ENCODE measurements at regions not wholly inside any gene's neighbourhood (a gene's known extent, or its start where the extent isn't known, plus 50 kb on each side); places are given as distances from the start of the nearest gene placed in this dataset.
"Not testable (repeated sequence)": the region's sequence is repeated elsewhere in the genome, so short reads cannot be mapped to it uniquely, and the experiment has no call there.

GRCh38 chr5:86463339-86463738 lies 154.4 kb upstream of the COX7C start:
- Histone ChIP-seq H3K27ac (ENCODE audit: low read length) (no peak overlapping the region), H2AFZ (ENCODE audit: low read depth, low read length) (no peak overlapping the region), H3K27me3 (ENCODE audit: insufficient read depth, low read depth, low read length) (no peaks in the 10 kb centered on the region), H3K36me3 (ENCODE audit: insufficient read depth, low read length) (no peaks in the 10 kb centered on the region), H3K9ac (ENCODE audit: low read length) (no peak overlapping the region), H3K9me2 (ENCODE audit: insufficient read depth, low read length) (no peaks in the 10 kb centered on the region), H3K9me3 (ENCODE audit: low read length) (no peaks in the 10 kb centered on the region), H3K4me2 (ENCODE audit: low read length) (no peak overlapping the region), H4K20me1 (ENCODE audit: insufficient read depth) (no peaks in the 10 kb centered on the region), H3K79me2 (replicated peaks; ENCODE audit: insufficient read depth, low read length) (no peaks in the 10 kb centered on the region), H3F3A (ENCODE audit: insufficient read depth, low read length, poor library complexity, severe bottlenecking) (no peaks in the 10 kb centered on the region), H3K4me3 (ENCODE audit: low read length) (no peak overlapping the region)
- TF ChIP-seq MXI1 (conservative IDR thresholded peaks at IDR 0.05; ENCODE audit: poor library complexity, severe bottlenecking) (no peak), REST (IDR thresholded peaks at IDR 0.05; ENCODE audit: borderline replicate concordance) (no peak), EZH2 (IDR thresholded peaks at IDR 0.05; ENCODE audit: borderline replicate concordance, insufficient read depth, low read length, poor library complexity, severe bottlenecking) (no peak), RAD21 (conservative IDR thresholded peaks at IDR 0.05) (no peak), SMC3 (conservative IDR thresholded peaks at IDR 0.05; ENCODE audit: poor library complexity) (no peak), TAF1 (IDR thresholded peaks at IDR 0.05; ENCODE audit: low read depth) (no peak), CTCF (IDR thresholded peaks at IDR 0.05; ENCODE audit: poor library complexity, severe bottlenecking) (no peak), EP300 (conservative IDR thresholded peaks at IDR 0.05; ENCODE audit: poor library complexity, severe bottlenecking) (no peak), POLR2AphosphoS5 (IDR thresholded peaks at IDR 0.05) (no peak)

- Histone ChIP-seq H3K27ac (ENCODE audit: low read length) (no peak overlapping the region), H3K9me2 (ENCODE audit: insufficient read depth, low read length) (no peaks in the 10 kb centered on the region), H3K4me3 (ENCODE audit: low read length) (no peak overlapping the region), H3F3A (ENCODE audit: insufficient read depth, low read length, poor library complexity, severe bottlenecking) (no peaks in the 10 kb centered on the region), H3K9me3 (ENCODE audit: low read length) (no peaks in the 10 kb centered on the region), H3K4me2 (ENCODE audit: low read length) (no peak overlapping the region), H4K20me1 (ENCODE audit: insufficient read depth) (no peaks in the 10 kb centered on the region), H3K27me3 (ENCODE audit: insufficient read depth, low read depth, low read length) (no peaks in the 10 kb centered on the region), H2AFZ (ENCODE audit: low read depth, low read length) (no peak overlapping the region), H3K36me3 (ENCODE audit: insufficient read depth, low read length) (no peaks in the 10 kb centered on the region), H3K9ac (ENCODE audit: low read length) (no peak overlapping the region), H3K79me2 (replicated peaks; ENCODE audit: insufficient read depth, low read length) (no peaks in the 10 kb centered on the region)
- TF ChIP-seq CTCF (IDR thresholded peaks at IDR 0.05; ENCODE audit: poor library complexity, severe bottlenecking) (no peak), TAF1 (IDR thresholded peaks at IDR 0.05; ENCODE audit: low read depth) (no peak), POLR2AphosphoS5 (IDR thresholded peaks at IDR 0.05) (no peak), REST (IDR thresholded peaks at IDR 0.05; ENCODE audit: borderline replicate concordance) (no peak)
Observed at GRCh38 chr5:86465052-86465838, 152.5 kb upstream of the COX7C start.

GRCh38 chr5:86466721-86467120 lies 151.0 kb upstream of the COX7C start:
- not testable (repeated sequence) for H3K9me2 ChIP-seq (ENCODE audit: insufficient read depth, low read length); H2AFZ ChIP-seq (ENCODE audit: low read depth, low read length); H3K79me2 ChIP-seq (replicated peaks; ENCODE audit: insufficient read depth, low read length); H3K4me3 ChIP-seq (ENCODE audit: low read length); H3K4me2 ChIP-seq (ENCODE audit: low read length); H3K36me3 ChIP-seq (ENCODE audit: insufficient read depth, low read length); H3K9me3 ChIP-seq (ENCODE audit: low read length); H4K20me1 ChIP-seq (ENCODE audit: insufficient read depth); H3F3A ChIP-seq (ENCODE audit: insufficient read depth, low read length, poor library complexity, severe bottlenecking); H3K27ac ChIP-seq (ENCODE audit: low read length); H3K9ac ChIP-seq (ENCODE audit: low read length); H3K27me3 ChIP-seq (ENCODE audit: insufficient read depth, low read depth, low read length)

Data from neural cell (in vitro differentiated cells).